T-helper 2 cell (primary cell): ENCODE measurements at regions not wholly inside any gene's neighbourhood (a gene's known extent, or its start where the extent isn't known, plus 50 kb on each side); places are given as distances from the start of the nearest gene placed in this dataset.

Experiments used
- DNase-seq, 5 experiments: peaks; one replicate each; pipeline versions ENCODE4 v3.0.0 to v3.0.0-alpha.2; 2012 to 2022

DNA sequence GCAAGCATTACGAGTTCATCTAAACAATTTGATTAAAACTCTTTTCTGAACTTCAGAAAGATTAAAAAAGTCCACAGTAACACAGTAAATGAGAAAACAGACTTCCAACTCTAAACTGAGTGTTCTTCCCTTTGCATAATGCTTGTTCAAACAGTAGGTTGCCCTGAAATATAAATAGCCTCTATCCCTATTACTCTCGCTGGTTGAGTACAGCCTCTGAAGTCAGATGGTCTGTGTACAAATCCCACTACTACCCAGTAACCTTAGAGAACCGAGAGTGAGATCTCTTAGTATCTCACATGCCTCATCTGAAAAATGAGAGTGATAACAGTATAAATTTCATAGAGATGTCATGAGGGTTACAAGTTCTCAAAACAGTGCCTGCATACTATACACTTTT lies 591.6 kb downstream of the CAAP1 start:
- no peak for DNase-seq

- DNase-seq = no peak
These were observed 595.6 kb downstream of the CAAP1 start for GRCh38 chr9:26296910-26297572.

GRCh38 chr9:26292943-26293342 lies 599.7 kb downstream of the CAAP1 start:
- DNase-seq = no peak

GRCh38 chr9:26271495-26272122 lies 593.4 kb upstream of the TUSC1 start:
- DNase-seq = no peak

GRCh38 chr9:26266146-26266793 lies 588.0 kb upstream of the TUSC1 start:
- DNase-seq = no peak

- no peak for DNase-seq
These were observed 586.7 kb upstream of the TUSC1 start for GRCh38 chr9:26264709-26265601.

DNA sequence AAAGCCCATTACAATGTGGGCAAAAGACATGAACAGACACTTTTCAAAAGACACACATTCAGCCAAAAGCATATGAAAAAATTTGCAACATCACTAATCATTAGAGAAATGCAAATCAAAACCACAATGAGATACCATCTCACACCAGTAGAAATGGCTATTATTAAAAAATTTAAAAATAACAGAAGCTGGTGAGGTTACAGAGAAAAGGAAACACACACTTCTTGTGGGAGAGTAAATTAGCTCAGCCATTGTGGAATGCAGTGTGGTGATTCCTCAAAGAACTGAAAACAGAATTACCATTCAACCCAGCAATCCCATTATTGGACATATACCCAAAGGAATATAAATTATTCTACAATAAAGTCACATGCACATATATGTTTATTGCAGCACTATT lies 585.2 kb upstream of the TUSC1 start:
- DNase-seq = no peak

DNA sequence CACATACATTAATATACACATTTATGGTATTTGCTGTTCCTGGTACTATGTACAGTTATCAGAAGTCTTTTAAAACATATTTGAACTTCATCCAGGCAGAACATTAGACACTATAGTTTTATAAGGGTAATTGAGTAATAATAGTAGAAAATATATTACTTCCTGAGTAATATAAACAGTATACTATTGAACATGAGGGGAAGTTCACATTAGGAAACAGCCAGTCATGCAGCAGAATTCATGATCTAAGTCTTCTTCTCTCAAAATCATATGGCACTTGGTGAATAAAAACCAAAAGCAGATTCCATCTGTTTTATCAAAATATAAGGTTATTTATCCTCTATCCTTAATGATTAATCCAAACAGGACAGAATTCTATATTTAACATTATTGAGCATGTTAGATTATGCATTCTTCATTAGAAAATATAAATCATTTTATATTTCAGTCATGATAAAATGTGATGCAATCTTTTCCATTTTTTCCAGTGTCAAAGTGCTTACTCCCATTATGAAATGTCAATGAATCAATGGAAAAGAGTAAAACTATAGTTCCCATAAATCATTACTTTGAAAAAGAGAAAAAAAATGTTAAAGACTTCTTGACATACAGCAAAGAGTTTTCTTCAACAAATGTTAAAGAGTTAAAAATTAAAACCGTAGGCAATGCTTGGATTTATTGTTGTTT lies 584.3 kb upstream of the TUSC1 start:
- DNase-seq = no peak

- no peak for DNase-seq
These were observed 583.5 kb upstream of the TUSC1 start for GRCh38 chr9:26261503-26262330.

DNA sequence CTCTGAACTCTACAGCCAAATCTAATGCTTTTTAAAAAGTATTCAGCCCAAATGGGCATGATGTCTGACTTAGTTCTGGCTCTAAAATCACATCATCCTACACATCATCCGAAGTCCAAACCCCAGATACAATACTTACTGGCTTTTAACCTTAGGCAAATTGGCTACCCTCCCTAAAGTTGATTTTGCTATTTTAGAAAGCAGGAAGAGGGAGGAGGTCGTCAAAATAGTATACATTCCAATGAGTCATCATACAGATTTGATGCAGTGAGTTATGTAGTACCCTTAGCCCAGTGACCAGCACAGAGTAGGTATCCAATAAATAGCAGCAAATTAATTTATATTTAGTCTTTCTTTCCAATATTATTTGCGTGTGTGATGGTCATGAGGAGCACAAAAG lies 582.0 kb upstream of the TUSC1 start:
- no peak for DNase-seq

DNA sequence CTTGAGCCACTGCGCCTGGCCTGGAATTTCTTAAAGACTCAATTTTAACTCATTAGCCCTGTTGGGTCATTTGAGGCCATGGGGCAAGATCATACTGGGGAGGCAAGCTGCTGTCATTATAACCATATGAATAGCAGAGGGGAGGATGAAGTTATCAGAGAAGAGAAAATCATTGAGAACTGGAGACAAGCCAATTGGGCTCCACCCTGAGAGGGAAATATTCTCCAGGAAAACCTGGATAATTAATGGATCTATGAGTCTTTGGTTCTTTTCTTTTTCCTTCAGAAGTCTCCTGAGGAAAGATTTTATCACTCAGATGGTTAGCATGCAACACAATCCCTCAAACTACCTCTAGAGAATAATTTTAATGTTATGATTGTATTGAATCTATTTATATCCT lies 569.6 kb upstream of the TUSC1 start:
- no peak for DNase-seq

GRCh38 chr9:26244661-26245451 lies 566.6 kb upstream of the TUSC1 start:
- no peak for DNase-seq

DNA sequence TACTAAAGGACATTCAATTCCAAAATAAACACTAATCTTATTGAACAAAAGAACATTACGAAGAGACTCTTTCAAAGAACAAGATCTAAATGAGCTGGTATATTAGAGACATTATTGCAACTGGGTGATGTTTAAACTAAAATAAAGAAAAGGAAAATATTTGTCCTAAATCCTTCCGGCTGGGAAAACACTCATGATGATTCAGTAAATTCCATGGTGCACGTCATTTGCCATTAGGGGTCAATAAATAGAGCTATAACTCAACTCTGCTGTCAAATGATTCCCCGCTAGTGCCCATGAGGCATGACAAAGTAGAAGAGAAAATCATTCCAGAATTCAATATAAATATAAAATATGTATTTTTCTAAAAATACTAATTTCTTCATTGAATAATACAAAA lies 565.5 kb upstream of the TUSC1 start:
- DNase-seq = no peak

DNA sequence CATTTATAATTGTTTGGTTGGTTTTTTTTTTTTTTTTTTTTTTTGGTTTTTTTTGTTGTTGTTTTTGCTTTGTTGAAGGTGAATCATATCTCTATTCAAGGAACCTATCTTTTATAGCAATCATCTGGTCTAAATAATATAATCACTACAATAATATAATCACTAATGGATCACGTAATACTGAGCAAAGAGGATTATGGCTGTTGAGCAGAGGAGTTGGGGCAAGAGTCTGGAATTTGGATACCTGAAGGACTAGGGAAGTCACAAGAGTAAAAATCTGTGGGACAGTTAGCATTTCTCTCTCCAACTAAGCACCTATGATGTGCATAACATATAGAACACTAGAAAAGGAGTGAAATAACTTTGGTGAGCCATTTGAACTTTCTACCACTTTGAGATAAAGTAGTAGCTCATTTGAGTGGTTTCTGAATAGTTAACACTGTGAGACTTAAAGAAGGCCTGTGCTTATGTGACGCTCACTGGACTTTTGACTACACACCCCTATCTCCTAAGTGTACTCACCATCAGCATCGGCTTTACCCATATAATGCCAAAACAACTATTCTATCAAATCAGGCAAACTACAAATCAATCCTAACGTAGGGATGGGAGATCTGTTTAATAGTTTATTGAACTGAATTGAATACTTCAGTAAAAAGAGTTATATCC lies 564.9 kb upstream of the TUSC1 start:
- DNase-seq = no peak

- DNase-seq = no peak
These were observed 561.8 kb upstream of the TUSC1 start for GRCh38 chr9:26240020-26240419.

- no peak for DNase-seq
These were observed 559.0 kb upstream of the TUSC1 start for GRCh38 chr9:26237256-26237655.

DNA sequence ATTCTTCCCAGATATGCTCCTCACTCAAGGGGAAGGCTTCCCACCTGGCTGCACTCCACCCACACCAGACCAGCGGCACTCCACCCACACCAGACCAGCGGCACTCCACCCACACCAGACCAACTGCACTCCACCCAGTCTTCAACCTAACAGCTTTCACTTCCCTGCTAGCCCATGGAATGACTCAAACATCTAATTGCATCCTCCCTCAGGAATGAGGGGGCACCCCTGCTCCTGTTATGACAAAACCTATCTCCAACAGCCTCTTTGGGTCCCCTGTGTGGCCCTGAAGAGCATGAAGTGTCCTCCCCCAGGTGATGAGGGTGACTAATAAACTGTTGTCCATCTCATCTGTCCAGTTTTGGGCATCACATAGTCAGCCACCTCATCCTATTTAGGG lies 556.6 kb upstream of the TUSC1 start:
- no peak for DNase-seq

DNA sequence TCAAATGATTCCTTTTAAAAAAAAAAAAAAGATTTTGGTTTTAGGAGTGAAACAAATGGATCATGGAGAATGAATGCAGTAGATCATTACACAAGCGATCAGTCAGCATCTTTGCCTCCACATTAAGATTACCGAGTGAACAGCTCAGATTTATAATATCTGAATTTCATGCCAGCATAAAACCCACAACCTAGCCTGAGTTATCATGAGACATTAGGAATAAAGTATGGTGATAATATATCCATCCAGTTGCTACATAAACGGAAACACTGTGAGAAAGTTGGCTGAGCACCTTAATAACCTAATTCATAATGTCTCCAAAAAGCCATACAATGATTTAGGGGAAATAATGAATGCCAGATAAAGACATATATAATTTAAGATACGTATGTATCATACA lies 553.1 kb upstream of the TUSC1 start:
- DNase-seq = no peak

- no peak for DNase-seq
These were observed 551.2 kb upstream of the TUSC1 start for GRCh38 chr9:26229324-26230054.

- DNase-seq = no peak
These were observed 550.0 kb upstream of the TUSC1 start for GRCh38 chr9:26228273-26228672.
